Small intestine (tissue), 7 donors: ENCODE measurements at regions not wholly inside any gene's neighbourhood (a gene's known extent, or its start where the extent isn't known, plus 50 kb on each side); places are given as distances from the start of the nearest gene placed in this dataset.

ENCODE experiments used
- DNase-seq, 2 donors: peaks; one replicate each; pipeline versions ENCODE4 v3.0.0 to v3.0.0-alpha.2; 2013
- FAIRE-seq: peaks from 2 replicates; lab custom pipeline; 2012; peaks lifted over from hg19 to GRCh38; lab: Jason Lieb, UNC
- H3K27ac ChIP-seq, 3 donors: one replicate each; pipeline ENCODE4 v1.5.1; 2013; ENCODE audit warnings: low read length in 2 of 3, mild to moderate bottlenecking in 2 of 3, control low read depth in 1 of 3, inconsistent platforms in 1 of 3, low read depth in 1 of 3, moderate library complexity in 1 of 3
- H3K27me3 ChIP-seq, 3 donors: one replicate each; pipeline ENCODE4 v1.6.1; 2013; ENCODE audit warnings: low read length in 3 of 3, inconsistent platforms in 1 of 3; ENCODE audit not compliant: control insufficient read depth in 3 of 3, insufficient read depth in 3 of 3
- H3K36me3 ChIP-seq, 3 donors: one replicate each; pipeline ENCODE4 v1.6.1; 2013; ENCODE audit warnings: low read length in 3 of 3, inconsistent platforms in 1 of 3, low read depth in 1 of 3, mild to moderate bottlenecking in 1 of 3, moderate library complexity in 1 of 3; ENCODE audit not compliant: control insufficient read depth in 3 of 3, insufficient read depth in 2 of 3
- H3K4me1 ChIP-seq, 3 donors: one replicate each; pipeline ENCODE4 v1.6.1; 2013; ENCODE audit warnings: low read length in 2 of 3, inconsistent platforms in 1 of 3, low read depth in 1 of 3, mild to moderate bottlenecking in 1 of 3, moderate library complexity in 1 of 3; ENCODE audit not compliant: control insufficient read depth in 3 of 3, insufficient read depth in 2 of 3
- H3K4me3 ChIP-seq, 3 donors: one replicate each; pipeline ENCODE4 v1.5.1; 2013; ENCODE audit warnings: low read length in 3 of 3, control low read depth in 1 of 3, inconsistent platforms in 1 of 3, low read depth in 1 of 3, mild to moderate bottlenecking in 1 of 3, moderate library complexity in 1 of 3
- H3K9me3 ChIP-seq, 2 donors: one replicate each; pipeline ENCODE4 v1.6.1; 2013; ENCODE audit warnings: low read depth in 1 of 2, low read length in 1 of 2; ENCODE audit not compliant: control insufficient read depth in 2 of 2, insufficient read depth in 1 of 2
- WGBS, 3 donors: extraction: QIAGEN DNeasy Blood & Tissue Kit; methylation state at CpG; one replicate each; pipeline ENCODE4 v1.1.7; 2013; 5-methylcytosine and 5-hydroxymethylcytosine counted together
- donor health status: healthy with polysubstance abuse.
- donor health status: control.
- donor health status: control.
- donor health status: Bipolar disorder and iron deficiency.
- donor health status: healthy.

DNA sequence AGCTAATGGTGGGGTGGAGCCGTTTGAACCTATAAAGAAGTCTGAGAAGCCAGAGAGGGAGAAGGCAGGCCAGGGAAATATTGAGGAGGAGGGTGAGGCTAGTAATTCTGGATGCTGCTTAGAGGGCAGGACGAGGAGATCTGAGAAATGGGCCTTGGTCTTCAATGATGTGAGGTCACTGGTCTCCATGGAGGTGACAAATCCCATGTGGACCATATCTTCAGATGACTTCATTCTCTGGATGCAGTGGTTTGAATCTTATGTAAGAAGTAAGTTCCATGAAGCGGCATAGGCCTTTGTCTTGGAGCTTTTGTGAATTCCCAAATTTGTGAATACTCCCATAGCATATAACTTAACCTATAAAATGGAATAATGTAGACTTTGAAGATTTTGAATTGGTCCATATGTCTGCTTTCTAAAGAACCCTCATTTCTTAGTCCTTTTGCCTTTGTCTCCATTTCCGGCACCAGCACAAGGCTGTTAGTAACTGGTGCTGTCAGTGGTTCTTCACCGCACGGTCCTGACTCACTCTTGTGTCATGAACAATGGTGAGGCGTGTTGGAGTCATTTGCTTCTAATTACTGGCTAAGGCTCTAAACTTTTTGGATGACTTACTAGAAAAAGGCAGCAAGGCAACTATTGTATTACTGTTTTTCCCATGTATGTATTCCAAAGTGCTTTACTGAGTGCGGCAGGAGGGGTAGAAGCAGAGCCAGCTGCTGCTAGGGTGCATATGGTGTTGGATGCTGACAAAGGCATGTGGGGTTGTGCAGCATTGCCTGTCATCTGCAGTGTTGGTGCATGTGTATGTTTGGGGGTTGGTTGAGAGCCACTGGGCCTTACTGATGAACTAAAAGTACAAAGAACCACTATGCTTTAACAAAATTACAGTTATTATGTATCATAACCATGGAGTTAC is 279.3 kb upstream of the C2CD4B start:
- H3K4me3 ChIP-seq: no peak overlapping the region
- no peak for FAIRE-seq

DNA sequence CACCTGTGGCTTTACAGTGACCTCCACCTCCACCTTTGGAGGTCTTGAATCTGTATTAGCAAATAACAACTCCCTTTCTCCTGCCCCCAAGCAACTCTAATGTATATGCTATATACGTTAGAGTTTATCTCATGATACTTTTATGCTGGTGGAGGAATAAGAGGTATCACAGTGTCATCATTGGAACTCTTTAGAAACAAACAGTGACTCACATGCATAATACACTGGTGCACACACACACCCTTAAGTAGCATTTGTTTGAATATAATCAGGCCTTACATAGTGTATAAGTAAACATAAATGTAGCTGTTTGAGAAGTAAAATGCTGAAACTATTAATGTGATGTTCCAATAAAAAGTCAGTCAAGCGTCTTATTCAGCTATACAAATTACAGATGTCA is 280.2 kb upstream of the C2CD4B start:
- no peak overlapping the region for H3K4me3 ChIP-seq
- DNase-seq: no peak
- WGBS, 3 donors: 87 to 91% (median 90%) methylated on average over 2 of the region's 2 CpGs
- H3K27ac ChIP-seq: peak overlapping the region in 1 of 3 donors; percentile 34
- H3K27me3 ChIP-seq: no peaks in the 10 kb centered on the region
- H3K4me1 ChIP-seq: peaks cover 0 to 7% (median 6%) of the 10 kb centered on the region in 3 donors
- no peaks in the 10 kb centered on the region for H3K36me3 ChIP-seq
- no peaks in the 10 kb centered on the region for H3K9me3 ChIP-seq
- no peak for FAIRE-seq

More for the DNA sequence above, 279.3 kb upstream of the C2CD4B start:
- no peaks in the 10 kb centered on the region for H3K27me3 ChIP-seq
- no peaks in the 10 kb centered on the region for H3K9me3 ChIP-seq
- no peaks in the 10 kb centered on the region for H3K36me3 ChIP-seq
- peak overlapping the region in 1 of 3 donors; percentile 34 for H3K27ac ChIP-seq
- DNase-seq: no peak
- peaks cover 0 to 7% (median 6%) of the 10 kb centered on the region in 3 donors for H3K4me1 ChIP-seq
- WGBS, 3 donors: 82 to 88% (median 87%) methylated on average over 8 of the region's 8 CpGs

DNA sequence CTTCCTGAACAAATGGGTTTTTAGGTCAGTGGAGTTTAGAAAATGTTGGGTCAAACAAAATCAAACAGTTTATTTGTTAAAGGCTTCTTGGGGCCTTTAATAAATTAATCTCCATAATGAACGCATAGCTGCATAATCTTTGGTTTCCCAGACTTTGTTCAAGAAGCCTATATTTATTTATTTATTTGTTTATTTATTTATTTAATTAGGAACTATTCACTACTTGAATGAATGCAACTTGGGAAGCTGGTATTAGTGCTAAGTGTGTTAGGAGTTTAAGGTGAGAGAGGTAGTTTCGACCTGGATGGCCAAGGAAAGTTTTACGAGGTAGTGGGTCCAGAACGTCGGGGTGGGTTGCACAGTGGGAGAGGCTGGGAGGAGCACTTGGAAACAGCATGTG is 281.9 kb upstream of the C2CD4B start:
- Histone ChIP-seq H3K4me1 (peaks cover 0 to 7% (median 6%) of the 10 kb centered on the region in 3 donors), H3K4me3 (no peak overlapping the region), H3K36me3 (peaks cover 0 to 3% (median 0%) of the 10 kb centered on the region in 3 donors), H3K27ac (no peak overlapping the region), H3K9me3 (no peaks in the 10 kb centered on the region), H3K27me3 (no peaks in the 10 kb centered on the region)
- no peak for DNase-seq
- 94 to 97% (median 97%) methylated on average over 5 of the region's 5 CpGs for WGBS, 3 donors
- FAIRE-seq: no peak

DNA sequence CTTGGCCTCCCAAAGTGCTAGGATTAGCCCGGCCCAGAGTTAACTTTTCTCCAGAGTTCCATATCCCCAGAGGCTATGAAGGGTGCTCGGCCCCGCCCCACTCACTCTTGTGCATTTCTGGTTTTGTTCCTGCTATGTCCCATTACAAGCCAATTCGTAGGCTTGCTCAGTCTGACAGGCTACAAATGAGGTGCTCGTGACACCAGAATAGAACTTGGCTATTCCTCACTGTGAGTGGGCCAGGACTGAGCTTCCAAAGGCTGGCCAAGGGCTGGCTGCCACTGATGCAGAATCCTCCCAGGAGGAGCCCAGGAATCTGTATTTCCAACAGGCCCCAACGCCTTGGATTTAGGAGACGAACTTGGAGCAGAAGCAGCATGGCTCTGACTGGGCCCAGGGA is 282.7 kb upstream of the C2CD4B start:
- H3K4me1 ChIP-seq: peaks cover 0 to 6% (median 5%) of the 10 kb centered on the region in 3 donors
- no peaks in the 10 kb centered on the region for H3K27me3 ChIP-seq
- DNase-seq (no peak), FAIRE-seq (no peak)
- no peak overlapping the region for H3K4me3 ChIP-seq
- no peaks in the 10 kb centered on the region for H3K9me3 ChIP-seq
- no peak overlapping the region for H3K27ac ChIP-seq
- WGBS, 3 donors: 79 to 91% (median 88%) methylated on average over 7 of the region's 7 CpGs
- H3K36me3 ChIP-seq: peaks cover 0 to 4% (median 0%) of the 10 kb centered on the region in 3 donors

DNA sequence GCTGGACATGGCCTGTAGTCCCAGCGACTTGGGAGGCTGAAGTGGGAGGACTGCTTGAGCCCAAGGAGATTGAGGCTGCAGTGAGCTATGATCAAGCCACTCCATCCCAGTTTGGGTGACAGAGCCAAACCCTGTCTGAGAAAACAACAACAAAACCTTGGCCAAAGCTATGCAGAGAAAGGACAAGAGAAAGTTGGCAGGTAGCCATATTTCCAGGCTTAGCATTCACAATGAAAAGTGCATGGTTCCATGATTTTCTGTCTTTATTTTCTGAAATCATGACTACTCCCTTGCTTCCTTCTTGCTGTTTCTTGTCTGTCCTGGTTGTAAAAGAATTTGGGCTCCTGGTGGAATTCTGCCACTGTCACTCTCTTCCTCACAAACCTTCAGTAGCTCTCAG is 284.6 kb upstream of the C2CD4B start:
- H3K27me3 ChIP-seq: no peaks in the 10 kb centered on the region
- no peak overlapping the region for H3K27ac ChIP-seq
- FAIRE-seq: no peak
- H3K36me3 ChIP-seq: peaks cover 0 to 6% (median 0%) of the 10 kb centered on the region in 3 donors
- H3K4me1 ChIP-seq: peaks cover 0 to 7% (median 3%) of the 10 kb centered on the region in 3 donors
- WGBS, 3 donors: 60 to 95% (median 80%) methylated on average over 1 of the region's 1 CpG
- no peaks in the 10 kb centered on the region for H3K9me3 ChIP-seq
- no peak for DNase-seq
- H3K4me3 ChIP-seq: no peak overlapping the region

DNA sequence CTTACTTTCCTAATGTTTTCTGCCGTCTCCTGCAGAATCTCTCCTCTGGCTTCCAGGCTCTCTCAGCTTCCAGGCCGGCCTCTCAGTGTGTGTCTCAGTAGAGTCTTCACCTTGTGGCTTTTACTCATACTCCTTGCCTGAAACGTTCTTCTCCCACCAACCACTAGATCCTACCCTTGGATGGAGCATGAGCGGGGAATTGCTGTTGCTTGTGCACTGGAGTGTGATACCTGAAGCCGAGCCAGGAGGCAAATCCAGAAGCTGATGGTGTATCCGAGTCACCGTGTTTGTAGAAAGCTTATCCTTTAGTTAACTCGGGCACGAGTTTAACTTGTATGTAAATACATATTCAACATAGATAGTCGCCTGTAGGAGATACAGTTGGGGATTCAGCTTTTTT is 285.0 kb upstream of the C2CD4B start:
- WGBS, 3 donors: 92 to 94% (median 94%) methylated on average over 10 of the region's 10 CpGs
- DNase-seq (no peak), FAIRE-seq (no peak)
- Histone ChIP-seq H3K9me3 (no peaks in the 10 kb centered on the region), H3K27me3 (no peaks in the 10 kb centered on the region), H3K4me3 (no peak overlapping the region), H3K4me1 (peaks cover 0 to 4% (median 3%) of the 10 kb centered on the region in 3 donors), H3K36me3 (peaks cover 0 to 8% (median 0%) of the 10 kb centered on the region in 3 donors), H3K27ac (no peak overlapping the region)

DNA sequence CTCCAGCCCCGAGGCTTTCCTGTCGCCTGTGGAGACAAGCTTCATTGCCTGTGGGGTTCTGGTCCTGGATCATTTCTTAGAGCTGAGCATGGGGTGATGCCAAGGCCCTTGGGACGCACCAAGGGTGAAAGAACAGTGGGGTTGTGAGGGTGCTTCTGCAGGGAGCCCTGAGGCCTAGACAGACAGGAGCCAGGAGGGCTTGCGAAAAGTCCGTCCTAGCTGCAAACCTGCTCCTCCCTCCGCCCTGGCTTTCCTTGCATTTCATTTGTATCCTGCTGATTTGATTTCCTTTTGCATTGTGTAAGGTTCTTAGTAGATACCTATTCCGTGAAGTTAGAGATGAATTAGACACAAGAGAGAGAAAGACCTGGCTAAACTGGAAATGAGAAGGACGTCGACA is 286.9 kb upstream of the C2CD4B start:
- H3K36me3 ChIP-seq: peaks cover 0 to 14% (median 0%) of the 10 kb centered on the region in 3 donors
- WGBS, 3 donors: 89 to 94% (median 93%) methylated on average over 9 of the region's 9 CpGs
- no peak for DNase-seq
- H3K27ac ChIP-seq: no peak overlapping the region
- peaks cover 0 to 4% (median 3%) of the 10 kb centered on the region in 3 donors for H3K4me1 ChIP-seq
- no peak for FAIRE-seq
- no peaks in the 10 kb centered on the region for H3K9me3 ChIP-seq
- H3K27me3 ChIP-seq: no peaks in the 10 kb centered on the region
- no peak overlapping the region for H3K4me3 ChIP-seq

DNA sequence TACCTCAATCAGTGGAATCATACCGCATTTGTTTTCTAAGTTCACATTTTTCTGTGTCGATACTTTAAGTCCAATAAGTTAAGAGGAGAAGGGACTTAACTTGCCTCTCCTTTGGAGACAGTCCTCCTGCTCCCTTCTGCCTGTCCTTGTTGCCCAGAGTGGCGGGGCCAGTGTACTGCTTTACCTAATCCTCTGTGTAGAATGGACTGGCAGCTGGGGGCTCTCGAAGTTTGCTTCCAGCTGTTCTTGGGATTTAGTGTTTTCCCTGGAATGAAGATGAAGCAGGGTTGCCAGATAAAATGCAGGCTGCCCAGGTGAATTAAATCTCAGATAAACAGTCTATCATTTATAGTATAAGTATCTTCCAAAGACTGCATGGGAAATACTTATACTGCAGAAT is 287.6 kb upstream of the C2CD4B start:
- no peaks in the 10 kb centered on the region for H3K27me3 ChIP-seq
- H3K4me3 ChIP-seq: no peak overlapping the region
- 87 to 96% (median 88%) methylated on average over 4 of the region's 4 CpGs for WGBS, 3 donors
- H3K27ac ChIP-seq: no peak overlapping the region
- peaks cover 0 to 14% (median 0%) of the 10 kb centered on the region in 3 donors for H3K36me3 ChIP-seq
- H3K4me1 ChIP-seq: peaks cover 0 to 4% (median 3%) of the 10 kb centered on the region in 3 donors
- no peak for DNase-seq
- H3K9me3 ChIP-seq: no peaks in the 10 kb centered on the region
- no peak for FAIRE-seq
